K562 (cell line): ENCODE measurements at regions not wholly inside any gene's neighbourhood (a gene's known extent, or its start where the extent isn't known, plus 50 kb on each side); places are given as distances from the start of the nearest gene placed in this dataset.

Experiments used
- BCLAF1 ChIP-seq, 2 experiments: fragments of 450-650 bp in 1 of 2; IDR thresholded peaks; 2 replicates each; pipeline ENCODE4 v1.6.1; 2011 to 2017; ENCODE audit warnings: low read depth in 2 of 2, antibody characterized with exemption in 1 of 2, borderline replicate concordance in 1 of 2, low read length in 1 of 2, mild to moderate bottlenecking in 1 of 2, mixed read lengths in 1 of 2; ENCODE audit not compliant: control insufficient read depth in 1 of 2
- CREM ChIP-seq: IDR thresholded peaks from 2 replicates; pipeline ENCODE4 v1.6.1; 2014; ENCODE audit warnings: antibody characterized with exemption, low read depth
- EP300 ChIP-seq: IDR thresholded peaks from 2 replicates; pipeline ENCODE4 v1.6.1; 2012; ENCODE audit warnings: low read length, improper control_type of control experiment
- HDAC6 ChIP-seq: IDR thresholded peaks from 2 replicates; pipeline ENCODE4 v1.6.1; 2012; ENCODE audit warnings: low read depth, mild to moderate bottlenecking, control low read depth, inconsistent platforms, low read length, moderate library complexity
- MAX ChIP-seq: sonication (generic); formaldehyde crosslinking; IDR thresholded peaks from 2 replicates; pipeline ENCODE4 v1.9.0; 2022; ENCODE audit warnings: mild to moderate bottlenecking, missing genetic modification reagents
- MXI1 ChIP-seq: IDR thresholded peaks from 2 replicates; pipeline ENCODE4 v1.6.1; 2011; ENCODE audit warnings: low read depth, mild to moderate bottlenecking, improper control_type of control experiment, low read length
- NFIC ChIP-seq: fragments of 450-650 bp; IDR thresholded peaks from 2 replicates; pipeline ENCODE4 v1.6.1; 2017; ENCODE audit warnings: mild to moderate bottlenecking, inconsistent platforms
- NFYB ChIP-seq: IDR thresholded peaks from 2 replicates; pipeline ENCODE4 v1.6.1; 2011; ENCODE audit warnings: mild to moderate bottlenecking, moderate library complexity; ENCODE audit not compliant: insufficient read length; ENCODE audit errors: extremely low read depth
- POLR2A ChIP-seq: fragments of 450-650 bp; conservative IDR thresholded peaks from 2 replicates; pipeline ENCODE4 v1.6.1; 2016
- REST ChIP-seq, 2 experiments: fragments of 450-650 bp; formaldehyde crosslinking in 1 of 2; IDR thresholded peaks; 2 replicates each; pipeline versions ENCODE4 v1.4.0 to v1.6.1; 2014 to 2020; ENCODE audit warnings: mild to moderate bottlenecking in 2 of 2, borderline replicate concordance in 1 of 2, low read depth in 1 of 2
- SIN3A ChIP-seq, 2 experiments: fragments of 150-350 bp in 1 of 2; IDR thresholded peaks; 2 replicates each; pipeline ENCODE4 v1.6.1; 2011 to 2016; ENCODE audit warnings: borderline replicate concordance in 2 of 2, low read depth in 2 of 2, low read length in 2 of 2, mild to moderate bottlenecking in 2 of 2, moderate library complexity in 2 of 2; ENCODE audit not compliant: control insufficient read depth in 1 of 2
- ZFP36 ChIP-seq: fragments of 150-350 bp; IDR thresholded peaks from 2 replicates; pipeline ENCODE4 v1.6.1; 2018; ENCODE audit warnings: low read length, low read depth; ENCODE audit not compliant: partially characterized antibody
- ZKSCAN8 ChIP-seq: fragments of 200-800 bp; sonication (Bioruptor generic); IDR thresholded peaks from 2 replicates; pipeline ENCODE4 v1.6.1; 2016; ENCODE audit warnings: missing genetic modification characterization, missing compliant biosample characterization

- TF ChIP-seq HDAC6 (no peak), MXI1 (no peak), SIN3A (IDR thresholded peaks at IDR 0.05; ENCODE audit: borderline replicate concordance in 2 of 2, control insufficient read depth in 1 of 2, low read depth in 2 of 2, low read length in 2 of 2) (no peak), ZFP36 (no peak), CREM (no peak), ZKSCAN8 (CRISPR knock-in tag) (no peak), POLR2A (no peak), MAX (CRISPR knock-in tag) (no peak), EP300 (no peak), REST (IDR thresholded peaks at IDR 0.05; ENCODE audit: borderline replicate concordance) (no peak), REST (CRISPR knock-in tag; IDR thresholded peaks at IDR 0.05; ENCODE audit: low read depth) (no peak), NFYB (no peak), NFIC (no peak), BCLAF1 (IDR thresholded peaks at IDR 0.05; ENCODE audit: borderline replicate concordance in 1 of 2, control insufficient read depth in 1 of 2, low read depth in 2 of 2, low read length in 1 of 2) (no peak)
These were observed 60.8 kb upstream of the KCNJ15 start for GRCh38 chr21:38196036-38196435.
